ENCODE measurements at regions not wholly inside any gene's neighbourhood (a gene's known extent, or its start where the extent isn't known, plus 50 kb on each side); places are given as distances from the start of the nearest gene placed in this dataset.

GRCh38 chr14:44701563-44702263 lies 194.6 kb upstream of the FSCB start:
- intact Hi-C loops (cut with DNase I): no loop called here
- TF ChIP-seq POLR2A (IDR thresholded peaks at IDR 0.05) (no peak), EP300 (IDR thresholded peaks at IDR 0.05) (no peak), CTCF (IDR thresholded peaks at IDR 0.05) (no peak)
- Histone ChIP-seq H3K27me3 (no peaks in the 10 kb centered on the region), H3K9me3 (no peaks in the 10 kb centered on the region), H3K36me3 (no peaks in the 10 kb centered on the region), H3K4me3 (no peak overlapping the region), H3K4me1 (ENCODE audit: insufficient read depth) (no peaks in the 10 kb centered on the region), H3K27ac (no peak overlapping the region)
- DNase-seq: no peak
- WGBS, 3 donors: 61 to 73% (median 71%) methylated on average over 4 of the region's 4 CpGs

DNA sequence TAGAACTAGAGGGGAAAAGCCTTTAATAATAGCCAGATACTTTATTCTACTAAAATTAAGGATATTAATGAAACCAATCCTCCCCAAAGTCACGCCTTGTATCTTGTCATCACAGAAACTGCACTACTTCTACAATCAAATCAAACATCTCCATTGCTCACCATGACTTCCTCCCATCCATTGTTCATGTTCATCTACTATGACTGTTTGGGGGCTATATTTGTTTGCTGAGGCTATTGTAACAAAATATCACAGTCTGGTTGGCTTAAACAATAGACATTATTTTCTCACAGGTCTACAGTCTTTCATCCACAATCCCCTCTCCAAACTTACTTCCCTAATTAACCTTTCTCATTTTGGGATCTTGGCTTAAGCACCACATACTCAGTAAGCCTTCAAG lies 193.6 kb upstream of the FSCB start:
- WGBS, 3 donors: 86 to 88% (median 87%) methylated on average over 1 of the region's 1 CpG
- Histone ChIP-seq H3K4me3 (no peak overlapping the region), H3K4me1 (ENCODE audit: insufficient read depth) (no peaks in the 10 kb centered on the region), H3K9me3 (no peaks in the 10 kb centered on the region), H3K27ac (no peak overlapping the region), H3K27me3 (no peaks in the 10 kb centered on the region), H3K36me3 (no peaks in the 10 kb centered on the region)
- DNase-seq: no peak
- TF ChIP-seq EP300 (IDR thresholded peaks at IDR 0.05) (no peak), POLR2A (IDR thresholded peaks at IDR 0.05) (no peak), CTCF (IDR thresholded peaks at IDR 0.05) (no peak)
- intact Hi-C loops (cut with DNase I): no loop called here

DNA sequence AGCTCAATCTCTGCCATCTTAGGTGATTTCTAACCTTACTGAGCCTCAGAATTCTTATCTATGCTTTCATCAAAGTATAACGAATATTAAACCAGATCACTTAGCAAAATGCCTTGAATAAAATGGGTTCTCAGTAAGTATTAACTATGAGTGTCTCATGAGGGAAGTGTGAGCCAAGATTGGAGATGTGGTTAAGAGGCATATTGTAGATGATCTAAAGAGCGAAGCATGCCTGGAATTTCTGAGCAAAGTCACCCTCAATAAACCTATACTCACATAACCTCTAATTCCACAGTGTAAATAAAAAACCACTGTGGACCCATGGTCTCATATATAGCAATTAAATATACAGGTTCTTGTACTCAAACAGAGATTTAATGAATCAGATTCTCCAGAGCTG lies 193.1 kb upstream of the FSCB start:
- Histone ChIP-seq H3K27me3 (no peaks in the 10 kb centered on the region), H3K27ac (no peak overlapping the region), H3K4me1 (ENCODE audit: insufficient read depth) (no peaks in the 10 kb centered on the region), H3K4me3 (no peak overlapping the region), H3K36me3 (no peaks in the 10 kb centered on the region), H3K9me3 (no peaks in the 10 kb centered on the region)
- no peak for DNase-seq
- intact Hi-C loops (cut with DNase I): no loop called here
- WGBS, 3 donors: 75 to 78% (median 75%) methylated on average over 2 of the region's 2 CpGs
- TF ChIP-seq POLR2A (IDR thresholded peaks at IDR 0.05): no peak
- TF ChIP-seq CTCF (IDR thresholded peaks at IDR 0.05): no peak
- TF ChIP-seq EP300 (IDR thresholded peaks at IDR 0.05): no peak

DNA sequence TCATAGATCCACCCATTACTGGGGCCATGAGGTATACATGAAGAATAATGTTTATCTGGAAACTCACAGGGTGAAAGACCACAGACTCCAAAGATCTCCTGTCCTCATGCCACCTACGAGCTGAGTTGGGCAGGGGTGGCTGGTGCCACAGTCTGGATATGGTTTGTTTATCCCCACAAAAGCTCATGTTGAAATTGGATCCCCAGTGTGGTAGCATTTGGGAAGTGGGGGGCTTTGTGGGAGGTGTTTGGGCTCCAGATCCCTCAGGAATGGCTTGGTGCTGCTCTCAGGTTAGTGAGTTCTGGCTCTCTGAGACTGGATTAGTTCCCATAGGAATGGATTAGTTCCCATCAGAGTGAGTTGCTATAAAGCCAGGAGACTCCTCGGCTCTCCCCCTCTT lies 192.3 kb upstream of the FSCB start:
- TF ChIP-seq POLR2A (IDR thresholded peaks at IDR 0.05) (no peak), EP300 (IDR thresholded peaks at IDR 0.05) (no peak), CTCF (IDR thresholded peaks at IDR 0.05) (no peak)
- Histone ChIP-seq H3K27ac (no peak overlapping the region), H3K36me3 (no peaks in the 10 kb centered on the region)

More for the DNA sequence above, 192.3 kb upstream of the FSCB start:
- Histone ChIP-seq H3K4me1 (ENCODE audit: insufficient read depth) (no peaks in the 10 kb centered on the region), H3K4me3 (no peak overlapping the region), H3K9me3 (no peaks in the 10 kb centered on the region), H3K27me3 (no peaks in the 10 kb centered on the region)
- intact Hi-C loops (cut with DNase I): no loop called here
- 42 to 49% (median 42%) methylated on average over 2 of the region's 2 CpGs for WGBS, 3 donors
- DNase-seq: no peak

All from ovary (tissue), 7 donors.